Stomach (tissue), 8 donors: ENCODE measurements at regions not wholly inside any gene's neighbourhood (a gene's known extent, or its start where the extent isn't known, plus 50 kb on each side); places are given as distances from the start of the nearest gene placed in this dataset.

Experiments
- DNase-seq, 2 donors: peaks; one replicate each; pipeline versions ENCODE4 v3.0.0 to v3.0.0-alpha.2; 2013 to 2019
- H3K27ac ChIP-seq, 5 donors: fragments of 200-600 bp in 4 of 5; sonication (generic) in 4 of 5; one replicate each; pipeline ENCODE4 v1.5.1; 2013 to 2019; ENCODE audit warnings: mild to moderate bottlenecking in 1 of 5, moderate library complexity in 1 of 5
- H3K27me3 ChIP-seq, 3 donors: fragments of 200-600 bp; sonication (generic); one replicate each; pipeline ENCODE4 v1.5.1; 2017 to 2019; ENCODE audit warnings: mixed run types in 1 of 3
- H3K36me3 ChIP-seq, 4 donors: fragments of 200-600 bp; sonication (generic); 1 replicate in 3 of 4; 2 replicates in 1 of 4; pipeline ENCODE4 v1.5.1; 2016 to 2019
- H3K4me1 ChIP-seq, 4 donors: fragments of 200-600 bp; sonication (generic); one replicate each; pipeline ENCODE4 v1.5.1; 2016 to 2019
- H3K4me3 ChIP-seq, 4 donors: fragments of 200-600 bp; sonication (generic) in 3 of 4; one replicate each; pipeline ENCODE4 v1.5.1; 2016 to 2019; ENCODE audit warnings: mild to moderate bottlenecking in 1 of 4
- H3K9me3 ChIP-seq, 4 donors: fragments of 200-600 bp; sonication (generic); one replicate each; pipeline ENCODE4 v1.5.1; 2016 to 2019
- CTCF ChIP-seq, 7 experiments: fragments of 450-650 bp in 4 of 7; fragments of 200-600 bp in 3 of 7; sonication (generic) in 3 of 7; IDR thresholded peaks; one replicate each; pipeline ENCODE4 v1.5.1; 2016 to 2019; ENCODE audit warnings: antibody characterized with exemption in 7 of 7, control low read depth in 2 of 7, mild to moderate bottlenecking in 1 of 7
- EP300 ChIP-seq: sonication (generic); formaldehyde crosslinking; IDR thresholded peaks from one replicate; pipeline ENCODE4 v1.6.1; 2017; ENCODE audit warnings: antibody characterized with exemption
- POLR2A ChIP-seq, 4 donors: fragments of 450-650 bp; IDR thresholded peaks; one replicate each; pipeline ENCODE4 v1.6.1; 2016; ENCODE audit warnings: antibody characterized with exemption in 4 of 4, control low read depth in 2 of 4, mild to moderate bottlenecking in 1 of 4, moderate library complexity in 1 of 4
- POLR2AphosphoS5 ChIP-seq, 3 donors: sonication (generic); formaldehyde crosslinking; IDR thresholded peaks; one replicate each; pipeline ENCODE4 v1.6.1; 2016; ENCODE audit warnings: antibody characterized with exemption in 3 of 3
- WGBS, 5 donors: extraction: QIAGEN DNeasy Blood & Tissue Kit in 3 of 5; methylation state at CpG; one replicate each; pipeline versions ENCODE4 v1.1.5 to v1.1.7; 2013 to 2018; 5-methylcytosine and 5-hydroxymethylcytosine counted together
- intact Hi-C: fragments of 100-400 bp; cut with DNase I; formaldehyde crosslinking; loops from one replicate; pipeline ENCODE4 v1.15.1; 2023; ENCODE audit warnings: low total_unique reads
- donor health status: healthy with polysubstance abuse.
- donor health status: Bipolar disorder and iron deficiency.
- donor health status: healthy.

- no peak overlapping the region for H3K4me3 ChIP-seq
- H3K36me3 ChIP-seq, result no peaks in the 10 kb centered on the region
- TF ChIP-seq POLR2AphosphoS5 (IDR thresholded peaks at IDR 0.05) (no peak), EP300 (no peak), CTCF (IDR thresholded peaks at IDR 0.05) (no peak), POLR2A (IDR thresholded peaks at IDR 0.05) (no peak)
- 88 to 91% (median 90%) methylated on average over 12 to 22 of the region's 22 CpGs for WGBS, 5 donors
- intact Hi-C loops, result no loop called here
- no peak for DNase-seq
- H3K9me3 ChIP-seq, result no peaks in the 10 kb centered on the region
- no peak overlapping the region for H3K27ac ChIP-seq
- no peaks in the 10 kb centered on the region for H3K27me3 ChIP-seq
- H3K4me1 ChIP-seq, result no peaks in the 10 kb centered on the region
Measured at GRCh38 chr1:195948123-195948895, 659.9 kb downstream of the KCNT2 start.

- Histone ChIP-seq H3K9me3 (no peaks in the 10 kb centered on the region), H3K4me3 (no peak overlapping the region), H3K27ac (no peak overlapping the region), H3K4me1 (no peaks in the 10 kb centered on the region), H3K36me3 (no peaks in the 10 kb centered on the region), H3K27me3 (no peaks in the 10 kb centered on the region)
- TF ChIP-seq POLR2AphosphoS5 (IDR thresholded peaks at IDR 0.05), result no peak
- TF ChIP-seq CTCF (IDR thresholded peaks at IDR 0.05), result no peak
- TF ChIP-seq EP300, result no peak
- no peak for TF ChIP-seq POLR2A (IDR thresholded peaks at IDR 0.05)
- intact Hi-C loops, result no loop called here
- 72 to 85% (median 82%) methylated on average over 4 of the region's 4 CpGs for WGBS, 5 donors
- DNase-seq, result no peak
Measured at GRCh38 chr1:195946500-195946899, 661.7 kb downstream of the KCNT2 start.

GRCh38 chr1:195941795-195942194 is 666.4 kb downstream of the KCNT2 start:
- DNase-seq, result no peak
- Histone ChIP-seq H3K27ac (no peak overlapping the region), H3K9me3 (no peaks in the 10 kb centered on the region), H3K36me3 (no peaks in the 10 kb centered on the region), H3K4me3 (no peak overlapping the region), H3K4me1 (no peaks in the 10 kb centered on the region), H3K27me3 (no peaks in the 10 kb centered on the region)
- intact Hi-C loops, result no loop called here
- TF ChIP-seq POLR2AphosphoS5 (IDR thresholded peaks at IDR 0.05), result no peak
- TF ChIP-seq EP300, result no peak
- TF ChIP-seq POLR2A (IDR thresholded peaks at IDR 0.05), result no peak
- no peak for TF ChIP-seq CTCF (IDR thresholded peaks at IDR 0.05)
- WGBS, 5 donors, result 46 to 70% (median 59%) methylated on average over 1 of the region's 1 CpG

GRCh38 chr1:195941314-195941713 is 666.9 kb downstream of the KCNT2 start:
- intact Hi-C loops, result no loop called here
- no peaks in the 10 kb centered on the region for H3K9me3 ChIP-seq
- H3K36me3 ChIP-seq, result no peaks in the 10 kb centered on the region
- H3K4me3 ChIP-seq, result no peak overlapping the region
- no peaks in the 10 kb centered on the region for H3K27me3 ChIP-seq
- no peak for TF ChIP-seq POLR2A (IDR thresholded peaks at IDR 0.05)
- TF ChIP-seq EP300, result no peak
- TF ChIP-seq POLR2AphosphoS5 (IDR thresholded peaks at IDR 0.05), result no peak
- TF ChIP-seq CTCF (IDR thresholded peaks at IDR 0.05), result no peak
- WGBS, 5 donors, result 74 to 91% (median 83%) methylated on average over 1 of the region's 1 CpG
- H3K4me1 ChIP-seq, result no peaks in the 10 kb centered on the region
- H3K27ac ChIP-seq, result no peak overlapping the region
- no peak for DNase-seq
